Endodermal cell (in vitro differentiated cells): ENCODE measurements at regions not wholly inside any gene's neighbourhood (a gene's known extent, or its start where the extent isn't known, plus 50 kb on each side); places are given as distances from the start of the nearest gene placed in this dataset.
A peak's percentile ranks its signal among the peaks of the same experiment; 100 is the strongest.

Experiments used
- DNase-seq: peaks from one replicate; pipeline ENCODE4 v3.0.0-alpha.2; 2017
- H3K27ac ChIP-seq: 2 replicates; pipeline ENCODE4 v1.5.1; 2013; ENCODE audit warnings: mild to moderate bottlenecking, low read depth, low read length, moderate library complexity
- H3K27me3 ChIP-seq: 2 replicates; pipeline ENCODE4 v1.6.1; 2013; ENCODE audit warnings: mild to moderate bottlenecking, low read length, moderate library complexity; ENCODE audit not compliant: insufficient read depth, control insufficient read depth, poor library complexity, severe bottlenecking
- H3K36me3 ChIP-seq: 2 replicates; pipeline ENCODE4 v1.7.0; 2013; ENCODE audit warnings: mild to moderate bottlenecking, low read length, moderate library complexity; ENCODE audit not compliant: control insufficient read depth, insufficient read depth
- H3K4me1 ChIP-seq: one replicate; pipeline ENCODE4 v1.7.0; 2013; ENCODE audit warnings: low read length; ENCODE audit not compliant: control insufficient read depth, insufficient read depth
- H3K4me3 ChIP-seq: 2 replicates; pipeline ENCODE4 v1.5.1; 2013; ENCODE audit warnings: mild to moderate bottlenecking, low read length, moderate library complexity
- H3K9ac ChIP-seq: 2 replicates; pipeline ENCODE4 v1.6.1; 2013; ENCODE audit warnings: mild to moderate bottlenecking, low read length, moderate library complexity; ENCODE audit not compliant: poor library complexity, severe bottlenecking; ENCODE audit errors: extremely low read depth
- H3K9me3 ChIP-seq: 2 replicates; pipeline ENCODE4 v1.6.1; 2013; ENCODE audit warnings: mild to moderate bottlenecking, low read length, moderate library complexity; ENCODE audit not compliant: control insufficient read depth
- H3K27ac Mint-ChIP-seq: 2 replicates; pipeline ENCODE4 v1.8.0; 2020; ENCODE audit warnings: mixed read lengths
- H3K27me3 Mint-ChIP-seq: 2 replicates; pipeline ENCODE4 v1.8.0; 2021; ENCODE audit warnings: mild to moderate bottlenecking, mixed read lengths; ENCODE audit not compliant: insufficient read depth
- H3K36me3 Mint-ChIP-seq: 2 replicates; pipeline ENCODE4 v1.8.0; 2020; ENCODE audit warnings: low read depth, mixed read lengths
- H3K4me1 Mint-ChIP-seq: 2 replicates; pipeline ENCODE4 v1.8.0; 2020; ENCODE audit warnings: mixed read lengths
- H3K4me3 Mint-ChIP-seq: 2 replicates; pipeline ENCODE4 v1.8.0; 2020; ENCODE audit warnings: mild to moderate bottlenecking, moderate library complexity, mixed read lengths
- H3K9me3 Mint-ChIP-seq: 2 replicates; pipeline ENCODE4 v1.8.0; 2020; ENCODE audit warnings: mild to moderate bottlenecking, mixed read lengths
- WGBS, 2 experiments: methylation state at CpG; one replicate each; pipeline versions ENCODE4 v1.1.5 to v1.1.7; 2013; ENCODE audit warnings: missing lambda C conversion rate in 2 of 2, mixed read lengths in 1 of 2; ENCODE audit not compliant: insufficient coverage in 1 of 2, insufficient read length in 1 of 2; 5-methylcytosine and 5-hydroxymethylcytosine counted together
- TF ChIP-seq, protein P1 (sequence below): fragments of 200-600 bp; sonication (generic); conservative IDR thresholded peaks from 2 replicates; pipeline ENCODE4 v1.5.0; 2021; ENCODE audit warnings: antibody characterized with exemption, mild to moderate bottlenecking

DNA sequence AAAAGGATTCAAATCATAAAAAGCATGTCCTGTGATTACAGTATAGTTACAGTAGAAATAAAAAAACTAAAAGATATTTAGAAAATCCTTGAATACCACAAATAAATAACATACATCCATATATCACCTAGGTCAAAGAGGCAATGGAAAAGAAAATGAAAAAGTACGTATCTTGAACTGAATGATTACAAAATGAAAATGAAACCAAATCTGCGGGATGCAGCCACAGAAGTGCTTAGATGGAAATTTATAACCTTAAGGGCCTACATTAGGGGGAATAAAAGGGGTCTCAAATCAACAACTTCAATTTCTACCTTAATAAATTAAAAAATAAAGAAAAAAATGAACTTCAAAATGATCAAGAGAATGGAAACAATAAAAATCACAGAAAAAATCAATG, 879.0 kb upstream of the CELF2 start:
- Histone ChIP-seq H3K27me3 (no peaks in the 10 kb centered on the region), H3K36me3 (no peaks in the 10 kb centered on the region), H3K27ac (no peak overlapping the region), H3K4me3 (no peak overlapping the region), H3K9ac (no peak overlapping the region), H3K4me1 (peaks cover 6% of the 10 kb centered on the region), H3K9me3 (no peaks in the 10 kb centered on the region)
- Mint-ChIP-seq H3K4me1 (peaks cover 16% of the 10 kb centered on the region), H3K27me3 (no peaks in the 10 kb centered on the region), H3K36me3 (no peaks in the 10 kb centered on the region), H3K9me3 (no peaks in the 10 kb centered on the region), H3K27ac (no peak overlapping the region), H3K4me3 (no peak overlapping the region)
- DNase-seq, result no peak
- TF ChIP-seq, protein P1, sequence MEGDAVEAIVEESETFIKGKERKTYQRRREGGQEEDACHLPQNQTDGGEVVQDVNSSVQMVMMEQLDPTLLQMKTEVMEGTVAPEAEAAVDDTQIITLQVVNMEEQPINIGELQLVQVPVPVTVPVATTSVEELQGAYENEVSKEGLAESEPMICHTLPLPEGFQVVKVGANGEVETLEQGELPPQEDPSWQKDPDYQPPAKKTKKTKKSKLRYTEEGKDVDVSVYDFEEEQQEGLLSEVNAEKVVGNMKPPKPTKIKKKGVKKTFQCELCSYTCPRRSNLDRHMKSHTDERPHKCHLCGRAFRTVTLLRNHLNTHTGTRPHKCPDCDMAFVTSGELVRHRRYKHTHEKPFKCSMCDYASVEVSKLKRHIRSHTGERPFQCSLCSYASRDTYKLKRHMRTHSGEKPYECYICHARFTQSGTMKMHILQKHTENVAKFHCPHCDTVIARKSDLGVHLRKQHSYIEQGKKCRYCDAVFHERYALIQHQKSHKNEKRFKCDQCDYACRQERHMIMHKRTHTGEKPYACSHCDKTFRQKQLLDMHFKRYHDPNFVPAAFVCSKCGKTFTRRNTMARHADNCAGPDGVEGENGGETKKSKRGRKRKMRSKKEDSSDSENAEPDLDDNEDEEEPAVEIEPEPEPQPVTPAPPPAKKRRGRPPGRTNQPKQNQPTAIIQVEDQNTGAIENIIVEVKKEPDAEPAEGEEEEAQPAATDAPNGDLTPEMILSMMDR, result no peak
- 97% methylated on average over 2 of the region's 2 CpGs; no CpG with 5 or more reads in 1 of the 2 experiments for WGBS, 2 experiments

DNA sequence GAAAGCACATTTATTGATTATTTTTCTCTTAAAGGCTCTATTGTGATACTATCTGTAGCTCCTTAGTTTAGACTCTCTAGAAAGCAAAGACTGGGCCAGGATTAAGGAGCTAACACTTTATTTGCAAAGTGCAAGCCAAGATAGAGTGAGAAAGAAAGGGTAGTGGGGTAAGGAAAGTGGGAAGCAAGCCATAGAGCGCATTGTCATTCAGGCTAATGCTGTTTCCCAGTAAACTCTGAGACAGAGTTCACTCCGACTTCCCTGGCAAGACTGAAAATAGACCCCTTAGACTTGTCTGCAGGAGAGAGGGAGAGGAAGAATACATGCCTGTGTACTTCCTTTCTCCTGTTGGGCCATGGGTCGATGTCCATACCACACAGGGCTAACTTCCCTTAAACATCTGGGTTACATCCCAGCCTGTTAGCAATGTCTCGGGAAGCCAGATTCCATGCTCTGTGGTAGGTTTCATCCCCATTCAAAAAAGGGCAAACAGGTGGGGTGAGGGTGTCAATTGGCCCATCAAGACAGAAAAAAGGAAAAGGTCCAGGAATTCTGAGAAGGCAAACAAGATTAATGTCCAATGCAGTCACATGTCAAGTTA, 875.8 kb upstream of the CELF2 start:
- Mint-ChIP-seq H3K27ac (no peak overlapping the region), H3K36me3 (no peaks in the 10 kb centered on the region), H3K4me3 (no peak overlapping the region), H3K27me3 (no peaks in the 10 kb centered on the region), H3K4me1 (peaks cover 16% of the 10 kb centered on the region), H3K9me3 (no peaks in the 10 kb centered on the region)
- 81 to 100% methylated on average over 2 to 4 of the region's 4 CpGs for WGBS, 2 experiments
- Histone ChIP-seq H3K36me3 (no peaks in the 10 kb centered on the region), H3K9me3 (no peaks in the 10 kb centered on the region), H3K27ac (no peak overlapping the region), H3K4me3 (peak overlapping the region; percentile 20), H3K27me3 (no peaks in the 10 kb centered on the region), H3K4me1 (peaks cover 6% of the 10 kb centered on the region), H3K9ac (no peak overlapping the region)
- TF ChIP-seq, protein P1, result no peak
- DNase-seq, result peak; percentile 57

DNA sequence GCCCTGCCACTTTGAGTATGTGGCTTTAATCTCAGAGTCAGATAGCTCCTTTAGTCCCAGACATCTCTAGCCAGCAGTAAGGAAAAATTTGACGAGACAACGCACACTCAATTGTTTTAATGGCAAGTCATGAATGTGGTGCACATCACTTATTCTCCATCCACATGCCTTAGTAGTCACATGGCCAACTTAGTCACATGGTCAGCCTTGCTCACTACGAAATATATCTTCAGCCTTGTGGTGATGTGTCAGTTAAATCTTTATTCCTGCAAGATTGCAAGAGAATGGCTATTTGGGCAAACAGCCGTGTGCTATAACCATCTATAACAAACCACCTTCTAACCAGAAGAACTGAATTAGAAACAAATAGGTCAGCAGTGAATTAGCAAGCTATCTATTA, 871.1 kb upstream of the CELF2 start:
- H3K27me3 Mint-ChIP-seq, result no peaks in the 10 kb centered on the region
- H3K27ac ChIP-seq, result no peak overlapping the region
- H3K9me3 Mint-ChIP-seq, result no peaks in the 10 kb centered on the region
- no peak for DNase-seq
- peaks cover 7% of the 10 kb centered on the region for H3K4me1 Mint-ChIP-seq
- no peak overlapping the region for H3K9ac ChIP-seq
- H3K4me1 ChIP-seq, result peaks cover 6% of the 10 kb centered on the region
- no peaks in the 10 kb centered on the region for H3K9me3 ChIP-seq
- no peaks in the 10 kb centered on the region for H3K36me3 ChIP-seq
- no peak overlapping the region for H3K4me3 ChIP-seq
- H3K27me3 ChIP-seq, result no peaks in the 10 kb centered on the region
- TF ChIP-seq, protein P1, result no peak
- H3K36me3 Mint-ChIP-seq, result no peaks in the 10 kb centered on the region
- H3K27ac Mint-ChIP-seq, result no peak overlapping the region
- no peak overlapping the region for H3K4me3 Mint-ChIP-seq
- WGBS, 2 experiments, result 91 to 100% methylated on average over 2 to 4 of the region's 4 CpGs
